HEK293T (cell line): ENCODE measurements at regions not wholly inside any gene's neighbourhood (a gene's known extent, or its start where the extent isn't known, plus 50 kb on each side); places are given as distances from the start of the nearest gene placed in this dataset.

ENCODE experiments used
- CTCF ChIA-PET: fragments of 350-600 bp; formaldehyde crosslinking; extraction: SDS; loops from one replicate; lab custom pipeline; 2021; ENCODE audit warnings: antibody characterized with exemption, inconsistent platforms; lab: Yijun Ruan, JAX
- POLR2A ChIA-PET: fragments of 350-600 bp; formaldehyde crosslinking; extraction: SDS; loops from one replicate; lab custom pipeline; 2020; ENCODE audit warnings: antibody characterized with exemption, inconsistent platforms; lab: Yijun Ruan, JAX
- DNase-seq: peaks from one replicate; pipeline ENCODE4 v3.0.0; 2012; ENCODE audit warnings: mixed read lengths; ENCODE audit errors: extremely low spot score
- ARNT ChIP-seq: fragments of 450-650 bp; IDR thresholded peaks from 2 replicates; pipeline ENCODE4 v1.6.1; 2017; ENCODE audit warnings: mild to moderate bottlenecking
- BHLHE40 ChIP-seq: fragments of 450-650 bp; IDR thresholded peaks from 2 replicates; pipeline ENCODE4 v1.6.1; 2016; ENCODE audit warnings: mild to moderate bottlenecking, moderate library complexity, borderline replicate concordance
- CTBP1 ChIP-seq: fragments of 450-650 bp; IDR thresholded peaks from 2 replicates; pipeline ENCODE4 v1.6.1; 2016; ENCODE audit warnings: borderline replicate concordance
- ELF4 ChIP-seq: fragments of 450-650 bp; IDR thresholded peaks from 2 replicates; pipeline ENCODE4 v1.6.1; 2017; ENCODE audit warnings: antibody characterized with exemption
- FOXA1 ChIP-seq: fragments of 450-650 bp; IDR thresholded peaks from 2 replicates; pipeline ENCODE4 v1.6.1; 2016; ENCODE audit warnings: mild to moderate bottlenecking
- FOXK2 ChIP-seq: fragments of 450-650 bp; IDR thresholded peaks from 2 replicates; pipeline ENCODE4 v1.6.1; 2016; ENCODE audit warnings: mild to moderate bottlenecking
- FOXM1 ChIP-seq: fragments of 450-650 bp; IDR thresholded peaks from 2 replicates; pipeline ENCODE4 v1.6.1; 2017; ENCODE audit warnings: mild to moderate bottlenecking, borderline replicate concordance
- HDGF ChIP-seq: fragments of 450-650 bp; IDR thresholded peaks from 2 replicates; pipeline ENCODE4 v1.6.1; 2017; ENCODE audit warnings: antibody characterized with exemption, borderline replicate concordance
- L3MBTL2 ChIP-seq: fragments of 450-650 bp; conservative IDR thresholded peaks from 2 replicates; pipeline ENCODE4 v1.6.1; 2016; ENCODE audit warnings: mild to moderate bottlenecking
- LEF1 ChIP-seq: fragments of 450-650 bp; IDR thresholded peaks from 2 replicates; pipeline ENCODE4 v1.6.1; 2017; ENCODE audit warnings: mild to moderate bottlenecking, borderline replicate concordance
- NFRKB ChIP-seq: fragments of 450-650 bp; IDR thresholded peaks from 2 replicates; pipeline ENCODE4 v1.6.1; 2016; ENCODE audit warnings: mild to moderate bottlenecking, moderate library complexity
- PKNOX1 ChIP-seq: fragments of 450-650 bp; IDR thresholded peaks from 2 replicates; pipeline ENCODE4 v1.6.1; 2016
- SP1 ChIP-seq: fragments of 450-650 bp; IDR thresholded peaks from 2 replicates; pipeline ENCODE4 v1.6.1; 2017
- SUZ12 ChIP-seq: fragments of 450-650 bp; IDR thresholded peaks from 2 replicates; pipeline ENCODE4 v1.6.1; 2016; ENCODE audit warnings: mild to moderate bottlenecking
- TARDBP ChIP-seq: fragments of 450-650 bp; IDR thresholded peaks from 2 replicates; pipeline ENCODE4 v1.6.1; 2016
- ZNF384 ChIP-seq: fragments of 450-650 bp; IDR thresholded peaks from 2 replicates; pipeline ENCODE4 v1.6.1; 2016

GRCh38 chrX:150058728-150059127 lies 120.4 kb upstream of the EOLA2 start:
- DNase-seq = no peak
- TF ChIP-seq L3MBTL2 = no peak
- TF ChIP-seq SUZ12 = no peak
- no peak for TF ChIP-seq BHLHE40
- TF ChIP-seq SP1 = no peak
- TF ChIP-seq FOXM1 = no peak
- TF ChIP-seq LEF1 = no peak
- TF ChIP-seq FOXK2 = no peak
- no peak for TF ChIP-seq FOXA1
- TF ChIP-seq NFRKB = no peak
- no peak for TF ChIP-seq CTBP1
- no peak for TF ChIP-seq ELF4
- TF ChIP-seq PKNOX1 = no peak
- TF ChIP-seq HDGF = no peak
- TF ChIP-seq ARNT = no peak
- ChIA-PET POLR2A (no interaction called here), CTCF (no interaction called here)

- DNase-seq = no peak
- TF ChIP-seq SP1 (no peak), SUZ12 (no peak), CTBP1 (no peak)
- ChIA-PET POLR2A (no interaction called here), CTCF (no interaction called here)
Measured at GRCh38 chrX:150060406-150060805, 122.1 kb upstream of the EOLA2 start.

GRCh38 chrX:150062292-150063137 lies 124.2 kb upstream of the EOLA2 start:
- ChIA-PET POLR2A (no interaction called here), CTCF (interaction anchor here (1.1 kb wide), 1 partner anchor 13 kb away, joined by 4 read pairs; no protein-coding TSS in a partner anchor)
- TF ChIP-seq ZNF384 (no peak), SP1 (no peak), L3MBTL2 (no peak), CTBP1 (no peak), HDGF (no peak), LEF1 (no peak), ARNT (no peak), SUZ12 (no peak), FOXK2 (no peak), FOXA1 (no peak), BHLHE40 (no peak), TARDBP (no peak), NFRKB (no peak), PKNOX1 (no peak), FOXM1 (no peak), ELF4 (no peak)

GRCh38 chrX:150063138-150063518 lies 124.8 kb upstream of the EOLA2 start:
- ChIA-PET POLR2A (no interaction called here), CTCF (interaction anchor here (1.1 kb wide), 1 partner anchor 13 kb away, joined by 4 read pairs; no protein-coding TSS in a partner anchor)

More at GRCh38 chrX:150062292-150063137, 124.2 kb upstream of the EOLA2 start:
- no peak for DNase-seq

GRCh38 chrX:150063674-150064073 lies 125.4 kb upstream of the EOLA2 start:
- CTCF ChIA-PET = interaction anchor here (1.1 kb wide), 1 partner anchor 14 kb away, joined by 4 read pairs; no protein-coding TSS in a partner anchor
- DNase-seq = no peak
- POLR2A ChIA-PET = no interaction called here
- TF ChIP-seq HDGF (no peak), FOXA1 (no peak), NFRKB (no peak), TARDBP (no peak), L3MBTL2 (no peak), CTBP1 (no peak), ZNF384 (no peak), ELF4 (no peak), ARNT (no peak), LEF1 (no peak), FOXK2 (no peak), BHLHE40 (no peak), PKNOX1 (no peak), FOXM1 (no peak), SUZ12 (no peak), SP1 (no peak)

More at GRCh38 chrX:150063138-150063518, 124.8 kb upstream of the EOLA2 start:
- TF ChIP-seq PKNOX1 (no peak), BHLHE40 (no peak), ELF4 (no peak), NFRKB (no peak), FOXA1 (no peak), CTBP1 (no peak), LEF1 (no peak), SP1 (no peak), SUZ12 (no peak), ZNF384 (no peak), FOXK2 (no peak)
- DNase-seq = no peak
